IPS-18c (cell line): ENCODE measurements at regions not wholly inside any gene's neighbourhood (a gene's known extent, or its start where the extent isn't known, plus 50 kb on each side); places are given as distances from the start of the nearest gene placed in this dataset.
"Not testable (repeated sequence)": the region's sequence is repeated elsewhere in the genome, so short reads cannot be mapped to it uniquely, and the experiment has no call there.

Experiments
- H3K4me3 ChIP-seq: 2 replicates; pipeline ENCODE4 v1.7.0; 2013; ENCODE audit warnings: low read depth, mild to moderate bottlenecking, low read length, moderate library complexity; ENCODE audit not compliant: insufficient read depth
- H3K9me3 ChIP-seq: one replicate; pipeline ENCODE4 v1.6.1; 2013; ENCODE audit warnings: mild to moderate bottlenecking, low read length, moderate library complexity; ENCODE audit not compliant: control insufficient read depth, insufficient read depth

DNA sequence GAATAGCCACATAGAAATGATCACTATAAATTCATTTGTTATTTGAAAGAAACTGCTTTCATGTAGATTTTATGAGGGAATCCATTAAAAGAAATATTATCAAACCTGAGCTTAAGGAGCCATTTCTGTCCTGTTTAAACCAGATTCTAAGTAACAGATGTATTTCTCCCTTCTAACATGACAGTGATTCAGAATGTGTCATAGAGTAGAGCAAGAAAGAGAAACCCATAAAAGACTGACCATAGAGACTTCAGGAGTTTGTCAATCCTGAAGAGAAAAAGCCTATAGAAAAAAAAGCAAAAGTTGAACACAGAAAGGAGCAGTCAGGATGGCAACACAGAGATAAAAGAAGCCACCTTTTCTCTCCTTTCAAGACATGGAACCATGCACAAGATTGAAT, 390.6 kb downstream of the PRIM2 start:
- H3K4me3 ChIP-seq, H3K9me3 ChIP-seq: not testable (repeated sequence)

DNA sequence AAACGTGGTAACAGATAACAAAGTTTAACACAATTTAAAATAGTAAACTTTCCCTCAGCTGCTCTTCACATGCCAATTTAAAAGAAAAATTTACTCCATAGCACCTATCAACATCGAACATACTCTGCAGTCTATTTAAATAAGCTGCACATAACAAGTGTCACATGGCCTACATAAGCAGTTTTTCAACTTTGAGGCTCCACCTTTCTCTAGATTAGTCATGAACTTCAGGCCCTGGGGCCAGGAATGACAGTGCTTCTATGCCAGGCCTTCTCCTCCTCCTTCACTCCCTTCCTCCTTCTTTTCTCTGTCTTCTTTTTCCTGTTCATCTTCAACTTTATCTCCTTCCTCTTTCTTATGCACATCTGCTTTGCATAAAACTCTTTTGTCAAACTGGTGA, 405.1 kb downstream of the PRIM2 start:
- not testable (repeated sequence) for H3K9me3 ChIP-seq

DNA sequence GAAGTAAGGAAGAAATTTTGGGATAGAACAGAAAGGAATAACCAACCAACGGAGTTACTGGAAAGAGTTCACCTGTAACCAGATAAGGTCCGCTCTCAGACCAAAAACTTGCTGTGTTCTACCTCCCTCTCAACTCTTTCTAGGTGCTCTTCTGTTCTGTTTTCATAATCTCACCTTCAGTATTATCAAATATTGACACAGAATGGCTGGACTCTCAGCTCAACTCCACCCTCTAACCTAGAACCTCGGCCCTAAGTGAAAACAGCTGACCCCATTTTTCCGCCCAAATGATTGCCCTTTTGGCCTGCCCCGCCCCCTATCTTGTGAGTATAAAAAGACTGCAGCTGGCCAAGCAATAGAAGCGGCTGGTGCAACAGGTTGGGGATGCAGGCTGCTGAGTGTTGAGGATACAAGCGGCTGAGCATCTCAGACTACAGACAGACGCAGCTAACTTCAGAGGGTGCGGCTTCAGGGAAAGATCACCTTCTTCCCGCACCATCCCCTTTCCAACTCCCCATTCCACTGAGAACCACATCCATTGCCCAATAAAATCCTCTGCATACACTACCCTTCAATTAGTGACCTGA, 406.5 kb downstream of the PRIM2 start:
- not testable (repeated sequence) for H3K4me3 ChIP-seq, H3K9me3 ChIP-seq

More for the DNA sequence above, 405.1 kb downstream of the PRIM2 start:
- H3K4me3 ChIP-seq, result not testable (repeated sequence)

DNA sequence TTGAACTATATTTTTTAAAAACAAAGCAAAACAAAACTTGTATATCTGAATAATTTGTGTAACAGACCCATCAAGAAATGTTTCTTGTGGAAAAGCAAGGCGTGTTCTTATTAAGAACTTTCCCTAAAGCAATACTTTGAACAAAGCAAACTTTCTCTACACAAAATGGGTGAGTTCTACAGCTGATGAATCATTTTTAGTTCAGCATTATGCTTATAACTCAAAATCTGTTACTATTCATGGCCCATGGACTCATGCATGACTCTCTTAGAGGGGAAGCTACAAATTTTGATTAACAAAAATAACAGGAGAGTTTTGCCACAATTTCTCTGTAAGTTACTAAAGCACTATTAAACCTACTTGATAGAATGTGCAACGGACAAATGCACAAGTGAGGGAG, 412.0 kb downstream of the PRIM2 start:
- H3K4me3 ChIP-seq, H3K9me3 ChIP-seq: not testable (repeated sequence)

DNA sequence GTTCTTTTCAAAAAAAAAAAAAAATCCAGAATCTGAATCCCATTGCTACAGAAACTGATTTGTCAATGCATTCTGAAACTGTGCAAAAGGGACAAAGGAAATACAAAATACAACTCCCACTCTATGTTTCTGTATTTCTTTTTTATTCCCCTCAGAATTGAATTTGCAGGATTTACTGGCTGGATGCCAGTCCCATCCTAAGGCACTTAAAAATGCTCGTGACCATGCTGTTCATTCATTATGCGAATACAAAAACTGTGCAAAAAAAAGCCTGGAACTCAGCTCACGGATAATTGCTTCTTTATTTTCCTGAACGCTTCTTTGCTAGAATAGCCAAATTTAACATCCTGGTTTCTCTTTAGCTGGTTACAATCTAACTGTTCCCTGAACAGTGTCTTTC, 413.3 kb downstream of the PRIM2 start:
- H3K4me3 ChIP-seq, H3K9me3 ChIP-seq: not testable (repeated sequence)

DNA sequence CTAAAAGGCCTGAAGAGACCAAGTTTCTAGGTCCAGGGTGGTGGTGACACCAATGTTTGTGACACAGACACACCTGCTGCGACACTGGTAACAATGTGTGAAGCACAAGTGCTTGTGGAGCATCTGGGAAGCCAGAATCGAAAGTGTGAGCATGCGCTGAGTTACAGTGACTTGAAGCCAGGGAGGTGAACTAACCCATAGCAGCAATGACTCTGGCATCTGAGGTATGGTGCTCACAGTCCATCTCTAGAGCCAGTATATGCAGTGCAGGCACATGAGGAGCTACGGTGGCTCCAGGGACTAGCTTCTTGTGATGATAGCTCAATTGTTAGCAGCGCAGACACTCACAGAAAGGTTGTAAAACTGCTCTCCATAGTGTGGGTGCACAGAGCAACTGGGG, 430.3 kb downstream of the PRIM2 start:
- not testable (repeated sequence) for H3K9me3 ChIP-seq, H3K4me3 ChIP-seq

DNA sequence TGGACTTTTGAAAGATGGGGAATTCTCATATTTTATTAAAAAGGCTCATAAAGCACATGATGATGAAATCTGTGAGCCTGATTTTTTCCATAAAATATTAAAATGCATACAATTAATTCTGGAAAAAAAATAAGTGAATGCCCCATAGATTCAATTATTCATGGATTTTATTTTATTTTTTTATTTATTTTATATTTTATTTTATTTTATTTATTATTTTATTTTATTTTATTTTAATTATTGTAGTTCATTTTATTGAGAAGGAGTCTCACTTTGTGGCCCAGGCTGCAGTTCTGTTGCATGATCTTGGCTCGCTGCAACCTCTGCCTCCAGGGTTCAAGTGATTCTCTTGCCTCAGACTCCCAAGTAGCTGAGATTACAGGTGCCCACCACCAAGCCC, 442.4 kb downstream of the PRIM2 start:
- H3K9me3 ChIP-seq, H3K4me3 ChIP-seq: not testable (repeated sequence)

DNA sequence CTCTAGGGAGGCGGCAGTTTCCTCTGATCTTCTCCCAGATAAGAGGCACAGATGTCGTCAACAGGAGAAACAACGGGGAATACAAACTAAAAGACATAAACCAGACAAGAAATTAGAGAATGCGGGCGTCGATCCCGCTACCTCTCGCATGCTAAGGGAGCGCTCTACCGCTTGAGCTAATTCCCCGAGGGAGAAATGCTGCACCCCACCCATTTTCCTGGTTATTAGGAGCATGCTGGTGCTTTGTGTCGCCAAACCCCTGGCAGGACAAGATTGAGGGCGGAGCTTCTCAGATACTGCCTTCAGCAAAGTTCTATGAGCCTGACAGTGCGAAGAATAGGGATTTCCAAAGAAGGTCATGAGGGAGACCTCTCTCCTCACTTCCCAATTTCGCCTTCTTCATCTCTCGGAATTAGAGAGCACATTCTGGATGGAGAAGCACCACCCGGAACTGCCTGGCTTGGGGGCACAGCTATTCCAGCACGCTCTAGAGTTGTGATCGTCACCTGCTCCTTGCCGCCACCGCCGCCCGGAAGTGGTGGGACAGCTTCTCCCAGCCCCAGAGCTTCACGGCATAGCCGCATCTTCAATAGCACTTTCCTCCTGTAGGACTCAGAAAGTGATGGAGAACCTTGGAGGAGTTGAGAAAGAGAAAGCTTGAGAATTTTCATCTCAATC, 475.4 kb downstream of the PRIM2 start:
- H3K9me3 ChIP-seq, result not testable (repeated sequence)
- H3K4me3 ChIP-seq, result peak overlapping the region; percentile 54; the same call in 1 of the 2 replicates

DNA sequence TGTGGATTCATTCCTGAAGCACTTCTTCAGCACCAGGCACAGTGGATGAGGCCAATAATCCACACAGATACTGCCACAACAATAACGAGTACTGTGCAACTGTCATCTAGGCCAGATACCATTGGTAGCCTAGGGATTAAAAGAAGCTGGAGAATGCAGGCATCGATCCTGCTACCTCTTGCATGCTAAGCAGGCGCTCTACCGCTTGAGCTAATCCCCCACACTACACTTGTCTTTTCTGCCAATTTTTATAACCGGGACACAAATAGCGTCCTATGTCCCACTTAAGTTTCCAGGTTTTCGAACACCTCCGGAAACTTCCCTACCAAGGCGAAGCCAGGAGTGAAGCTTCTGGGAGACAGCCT, 475.9 kb downstream of the PRIM2 start:
- H3K4me3 ChIP-seq, result peak overlapping the region; percentile 54; the same call in 1 of the 2 replicates

DNA sequence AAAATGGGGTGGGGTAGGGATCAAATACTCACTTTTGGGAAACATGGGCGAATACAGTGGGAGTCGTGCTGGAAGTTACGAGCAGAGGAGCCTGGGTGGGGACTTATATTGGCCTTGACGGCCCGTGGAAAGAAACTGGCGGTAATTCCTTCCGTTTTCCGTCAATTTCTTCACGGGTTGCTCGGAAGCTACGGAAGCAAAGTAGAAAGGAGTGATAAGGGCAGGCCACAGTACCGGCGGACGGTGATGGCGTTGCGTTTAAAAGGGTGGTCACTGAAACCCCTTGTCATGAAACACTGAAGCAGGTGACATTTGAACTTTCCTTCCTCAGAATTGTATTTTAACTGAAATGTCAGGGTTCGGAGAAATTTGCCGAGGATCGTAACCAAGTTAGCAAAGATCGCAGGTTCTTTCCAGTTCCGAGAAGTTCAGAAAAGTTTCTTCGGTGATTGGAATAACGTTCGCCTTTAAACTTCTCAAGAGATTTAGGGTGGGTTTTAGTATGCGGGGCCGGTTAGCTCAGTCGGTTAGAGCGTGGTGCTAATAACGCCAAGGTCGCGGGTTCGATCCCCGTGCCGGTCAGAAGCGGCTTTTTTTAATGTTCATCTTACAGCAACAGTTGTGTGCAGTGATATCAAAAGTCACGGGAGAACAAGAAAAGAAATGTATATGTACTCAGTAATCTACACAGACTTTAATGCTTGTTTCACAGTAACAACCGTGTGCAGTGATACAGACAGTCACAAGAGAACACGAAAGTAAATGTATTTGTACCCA, 482.5 kb downstream of the PRIM2 start:
- H3K9me3 ChIP-seq, result not testable (repeated sequence)
- peak overlapping the region; percentile 61 for H3K4me3 ChIP-seq

More for the DNA sequence above, 475.9 kb downstream of the PRIM2 start:
- not testable (repeated sequence) for H3K9me3 ChIP-seq

DNA sequence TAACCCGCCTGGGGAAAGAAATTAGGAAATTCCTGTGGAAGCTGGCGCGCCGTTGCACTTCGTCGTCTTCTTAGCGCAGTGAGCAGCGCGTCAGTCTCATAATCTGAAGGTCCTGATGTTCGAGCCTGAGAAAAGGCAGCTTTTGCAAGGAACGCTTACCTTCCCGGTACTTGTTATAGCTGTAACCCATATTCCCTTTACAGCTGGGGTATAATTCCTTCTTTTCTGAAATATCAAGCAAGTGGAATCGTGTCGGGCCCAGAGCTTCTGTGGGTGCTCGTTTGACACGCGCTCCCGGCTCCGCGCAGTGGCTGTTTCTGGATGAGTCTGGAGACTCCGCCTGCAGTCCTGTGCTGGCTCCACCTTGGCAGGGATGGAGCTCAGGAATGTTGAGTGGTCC, 491.2 kb downstream of the PRIM2 start:
- peak overlapping the region; percentile 38; the same call in 1 of the 2 replicates for H3K4me3 ChIP-seq
- not testable (repeated sequence) for H3K9me3 ChIP-seq

DNA sequence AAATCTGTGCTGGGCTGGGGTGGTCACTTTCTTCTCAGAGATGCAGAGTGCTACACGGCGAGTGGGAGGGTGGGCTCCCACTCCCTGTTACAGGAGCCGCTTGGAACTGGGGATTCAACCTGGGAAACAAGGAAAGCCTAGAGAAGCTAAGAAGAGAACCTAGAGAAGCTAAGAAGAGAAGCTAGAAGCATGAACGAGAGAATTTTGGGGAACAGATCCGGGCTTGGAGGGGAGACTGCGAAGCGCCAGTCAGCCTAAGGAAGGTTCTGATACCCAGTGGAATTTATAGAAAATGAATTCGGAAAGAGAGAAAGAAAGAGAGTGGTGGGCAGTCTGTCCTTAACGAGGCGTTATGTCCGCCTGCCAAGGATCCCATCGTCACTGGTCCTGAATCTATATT, 492.0 kb downstream of the PRIM2 start:
- peak overlapping the region; percentile 38; the same call in 1 of the 2 replicates for H3K4me3 ChIP-seq
- not testable (repeated sequence) for H3K9me3 ChIP-seq

DNA sequence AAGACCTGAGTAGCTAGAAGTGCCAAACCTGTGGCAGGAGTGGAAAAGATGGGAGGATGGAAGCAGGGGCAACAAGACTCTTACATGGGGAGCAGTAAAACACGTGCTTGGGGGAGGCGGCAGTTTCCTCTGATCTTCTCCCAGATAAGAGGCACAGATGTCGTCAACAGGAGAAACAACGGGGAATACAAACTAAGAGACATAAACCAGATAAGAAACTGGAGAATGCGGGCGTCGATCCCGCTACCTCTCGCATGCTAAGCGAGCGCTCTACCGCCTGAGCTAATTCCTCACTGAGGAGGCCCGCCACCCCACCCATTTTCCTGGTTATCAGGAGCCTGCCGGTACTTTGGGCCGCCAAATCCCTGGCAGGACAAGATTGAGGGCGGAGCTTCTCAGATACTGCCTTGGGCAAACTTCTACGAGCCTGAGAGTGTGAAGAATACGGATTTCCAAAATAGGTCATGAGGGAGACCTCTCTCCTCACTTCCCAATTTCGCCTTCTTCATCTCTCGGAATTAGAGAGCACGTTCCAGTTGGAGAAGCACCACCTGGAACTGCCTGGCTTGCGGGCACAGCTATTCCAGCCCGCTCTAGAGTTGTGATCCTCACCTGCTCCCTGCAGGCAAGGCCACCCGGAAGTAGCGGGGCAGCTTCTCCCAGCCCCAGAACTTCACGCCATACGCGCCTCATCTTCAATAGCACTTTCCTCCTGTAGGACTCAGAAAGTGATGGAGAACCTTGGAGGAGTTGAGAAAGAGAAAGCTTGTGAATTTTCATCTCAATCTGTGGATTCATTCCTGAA, 496.0 kb downstream of the PRIM2 start:
- H3K9me3 ChIP-seq, result not testable (repeated sequence)
- H3K4me3 ChIP-seq, result peak overlapping the region; percentile 51

DNA sequence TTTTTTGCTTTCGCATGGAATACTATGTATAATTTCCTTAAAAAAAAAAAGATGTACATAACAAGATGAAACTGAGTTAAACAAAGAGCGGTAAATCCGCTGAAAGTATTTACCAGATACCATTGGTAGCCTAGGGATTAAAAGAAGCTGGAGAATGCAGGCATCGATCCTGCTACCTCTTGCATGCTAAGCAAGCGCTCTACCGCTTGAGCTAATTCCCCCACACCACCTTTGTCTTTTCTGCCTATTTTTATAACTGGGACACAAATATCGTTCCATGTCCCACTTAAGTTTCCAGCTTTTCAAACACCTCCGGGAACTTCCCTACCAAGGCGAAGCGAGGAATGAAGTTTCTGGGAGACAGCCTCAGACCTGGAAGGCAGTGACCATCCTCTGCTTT, 498.4 kb downstream of the PRIM2 start:
- not testable (repeated sequence) for H3K9me3 ChIP-seq, H3K4me3 ChIP-seq

DNA sequence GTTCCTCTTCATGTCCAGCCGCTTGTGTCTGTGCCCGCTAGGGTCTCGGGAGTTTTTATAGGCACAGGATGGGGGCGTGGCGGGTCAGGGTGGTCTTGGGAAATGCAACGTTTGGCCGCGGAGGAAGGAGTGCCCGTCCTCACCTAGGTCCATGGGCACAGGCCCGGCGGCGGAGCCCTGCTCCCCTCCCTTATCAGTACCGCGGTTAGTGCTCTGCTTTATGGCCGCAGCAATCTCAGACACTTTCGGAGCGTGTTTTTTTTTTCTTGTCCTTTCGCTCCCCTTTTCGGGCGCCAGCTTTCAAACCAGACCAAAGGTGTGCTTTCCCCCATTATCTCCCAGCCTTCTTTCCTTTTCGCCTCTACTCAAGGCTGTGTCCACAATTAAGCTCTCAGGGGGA, 503.9 kb downstream of the PRIM2 start:
- peak overlapping the region; percentile 28; the same call in 1 of the 2 replicates for H3K4me3 ChIP-seq
- H3K9me3 ChIP-seq, result not testable (repeated sequence)

DNA sequence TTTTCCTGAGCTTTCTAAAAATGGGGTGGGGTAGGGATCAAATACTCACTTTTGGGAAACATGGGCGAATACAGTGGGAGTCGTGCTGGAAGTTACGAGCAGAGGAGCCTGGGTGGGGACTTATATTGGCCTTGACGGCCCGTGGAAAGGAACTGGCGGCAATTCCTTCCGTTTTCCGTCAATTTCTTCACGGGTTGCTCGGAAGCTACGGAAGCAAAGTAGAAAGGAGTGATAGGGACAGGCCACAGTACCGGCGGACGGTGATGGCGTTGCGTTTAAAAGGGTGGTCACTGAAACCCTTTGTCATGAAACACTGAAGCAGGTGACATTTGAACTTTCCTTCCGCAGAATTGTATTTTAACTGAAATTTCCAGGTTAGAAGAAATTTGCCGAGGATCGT, 505.0 kb downstream of the PRIM2 start:
- peak overlapping the region; percentile 50; the same call in 1 of the 2 replicates for H3K4me3 ChIP-seq
- H3K9me3 ChIP-seq, result not testable (repeated sequence)

DNA sequence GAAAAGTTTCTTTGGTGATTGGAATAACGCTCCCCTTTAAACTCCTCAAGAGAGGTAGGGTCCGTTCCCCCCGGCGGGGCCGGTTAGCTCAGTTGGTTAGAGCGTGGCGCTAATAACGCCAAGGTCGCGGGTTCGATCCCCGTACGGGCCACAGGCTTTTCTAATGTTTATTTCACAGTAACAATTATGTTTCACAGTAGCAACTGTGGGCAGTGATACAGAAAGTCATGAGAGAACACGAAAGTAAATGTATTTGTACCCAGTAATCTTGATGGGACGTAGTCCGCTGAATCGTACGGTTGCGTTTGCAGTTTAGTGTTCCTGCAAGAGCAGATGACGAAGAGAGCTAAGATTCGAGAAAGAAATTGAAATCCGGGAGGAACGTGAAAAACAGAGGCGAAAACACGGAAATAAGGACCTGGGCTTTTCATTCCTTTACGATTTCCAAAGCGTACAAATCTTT, 505.5 kb downstream of the PRIM2 start:
- peak overlapping the region; percentile 50; the same call in 1 of the 2 replicates for H3K4me3 ChIP-seq
- H3K9me3 ChIP-seq, result no peaks in the 10 kb centered on the region
